Neural progenitor cell (in vitro differentiated cells): ENCODE measurements at regions not wholly inside any gene's neighbourhood (a gene's known extent, or its start where the extent isn't known, plus 50 kb on each side); places are given as distances from the start of the nearest gene placed in this dataset.

Experiments
- DNase-seq: peaks from one replicate; pipeline ENCODE4 v3.0.0-alpha.2; 2016; ENCODE audit warnings: low spot score
- H2AFZ ChIP-seq: fragments of 200-600 bp; sonication (generic); replicated peaks from 2 replicates; pipeline ENCODE4 v1.6.1; 2016; ENCODE audit warnings: antibody characterized with exemption
- H3F3A ChIP-seq: fragments of 200-600 bp; sonication (generic); 2 replicates; pipeline ENCODE4 v1.6.1; 2016; ENCODE audit warnings: antibody characterized with exemption, low read depth
- H3K27ac ChIP-seq: fragments of 200-600 bp; sonication (generic); 2 replicates; pipeline ENCODE4 v1.5.1; 2016; ENCODE audit warnings: mild to moderate bottlenecking
- H3K27me3 ChIP-seq: fragments of 200-600 bp; sonication (generic); 2 replicates; pipeline ENCODE4 v1.6.1; 2016; ENCODE audit warnings: mild to moderate bottlenecking, moderate library complexity
- H3K36me3 ChIP-seq: fragments of 200-600 bp; sonication (generic); 2 replicates; pipeline ENCODE4 v1.5.1; 2016
- H3K4me1 ChIP-seq: fragments of 200-600 bp; sonication (generic); 2 replicates; pipeline ENCODE4 v1.6.1; 2016; ENCODE audit warnings: mixed run types
- H3K4me2 ChIP-seq: fragments of 200-600 bp; sonication (generic); 2 replicates; pipeline ENCODE4 v1.6.1; 2016
- H3K4me3 ChIP-seq: fragments of 200-600 bp; sonication (generic); 2 replicates; pipeline ENCODE4 v1.5.1; 2016
- H3K79me2 ChIP-seq: fragments of 200-600 bp; sonication (generic); 2 replicates; pipeline ENCODE4 v1.6.1; 2016; ENCODE audit warnings: low read depth
- H3K9ac ChIP-seq: fragments of 200-600 bp; sonication (generic); 2 replicates; pipeline ENCODE4 v1.6.1; 2016
- H3K9me3 ChIP-seq: fragments of 200-600 bp; sonication (generic); 2 replicates; pipeline ENCODE4 v1.5.1; 2016; ENCODE audit warnings: low read depth
- H4K20me1 ChIP-seq: fragments of 200-600 bp; sonication (generic); 2 replicates; pipeline ENCODE4 v1.6.1; 2016; ENCODE audit warnings: low read depth
- H3K27ac Mint-ChIP-seq: 3 replicates; pipeline ENCODE4 v1.8.0; 2021; ENCODE audit warnings: mixed read lengths
- H3K27me3 Mint-ChIP-seq: 2 replicates; pipeline ENCODE4 v1.8.0; 2022; ENCODE audit warnings: low read depth, mild to moderate bottlenecking, inconsistent platforms, moderate library complexity, mixed read lengths; ENCODE audit not compliant: insufficient read depth
- H3K36me3 Mint-ChIP-seq: 3 replicates; pipeline ENCODE4 v1.8.0; 2021; ENCODE audit warnings: mixed read lengths
- H3K4me1 Mint-ChIP-seq: 3 replicates; pipeline ENCODE4 v1.8.0; 2021; ENCODE audit warnings: mixed read lengths
- H3K4me3 Mint-ChIP-seq: 3 replicates; pipeline ENCODE4 v1.8.0; 2021; ENCODE audit warnings: mild to moderate bottlenecking, moderate library complexity, mixed read lengths
- H3K9me3 Mint-ChIP-seq: 3 replicates; pipeline ENCODE4 v1.8.0; 2020; ENCODE audit warnings: mixed read lengths
- EZH2 ChIP-seq: fragments of 200-600 bp; sonication (generic); IDR thresholded peaks from 2 replicates; pipeline ENCODE4 v1.6.1; 2017; ENCODE audit warnings: antibody characterized with exemption, mild to moderate bottlenecking, moderate library complexity
- EZH2phosphoT487 ChIP-seq: fragments of 200-600 bp; sonication (generic); IDR thresholded peaks from 2 replicates; pipeline ENCODE4 v1.6.1; 2017; ENCODE audit warnings: antibody characterized with exemption
- TF ChIP-seq, protein P1 (sequence below): fragments of 200-600 bp; sonication (generic); IDR thresholded peaks from 2 replicates; pipeline ENCODE4 v1.5.1; 2017; ENCODE audit warnings: antibody characterized with exemption, mild to moderate bottlenecking

DNA sequence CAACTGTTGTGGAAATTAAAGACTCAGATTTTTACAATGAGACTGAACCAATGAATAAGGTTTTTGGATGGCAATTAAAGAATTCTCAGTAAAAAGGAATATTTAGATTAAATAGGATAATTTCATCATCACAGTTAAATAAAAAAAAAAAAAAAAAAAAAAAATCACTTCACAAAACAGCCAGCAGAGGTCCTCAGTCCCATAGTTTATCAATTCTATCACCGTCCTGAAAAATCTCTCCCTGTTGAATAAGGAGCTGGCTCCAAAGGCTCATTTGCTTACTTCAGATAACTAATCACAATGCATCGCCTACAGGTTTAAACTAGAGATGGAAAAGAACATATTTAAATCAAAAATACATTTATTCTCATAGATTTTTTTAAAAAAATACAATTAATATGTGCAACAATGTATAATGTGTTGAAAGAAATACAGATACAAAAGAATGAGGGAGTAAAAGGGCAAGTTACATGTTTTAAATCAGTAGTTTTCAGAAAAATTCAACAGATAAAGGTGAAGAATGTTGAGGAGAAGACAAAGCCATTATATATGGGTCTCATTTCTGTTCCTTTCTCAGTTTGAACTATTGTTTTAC lies 175.8 kb upstream of the CHD1 start:
- no peaks in the 10 kb centered on the region for H3K27me3 ChIP-seq
- Mint-ChIP-seq H3K9me3 (no peaks in the 10 kb centered on the region), H3K4me1 (peaks cover 2% of the 10 kb centered on the region), H3K36me3 (no peaks in the 10 kb centered on the region), H3K27me3 (no peaks in the 10 kb centered on the region), H3K27ac (no peak overlapping the region), H3K4me3 (no peak overlapping the region)
- H3K9ac ChIP-seq = no peak overlapping the region
- H3K9me3 ChIP-seq = no peaks in the 10 kb centered on the region
- H3K4me3 ChIP-seq = no peak overlapping the region
- TF ChIP-seq, protein P1, sequence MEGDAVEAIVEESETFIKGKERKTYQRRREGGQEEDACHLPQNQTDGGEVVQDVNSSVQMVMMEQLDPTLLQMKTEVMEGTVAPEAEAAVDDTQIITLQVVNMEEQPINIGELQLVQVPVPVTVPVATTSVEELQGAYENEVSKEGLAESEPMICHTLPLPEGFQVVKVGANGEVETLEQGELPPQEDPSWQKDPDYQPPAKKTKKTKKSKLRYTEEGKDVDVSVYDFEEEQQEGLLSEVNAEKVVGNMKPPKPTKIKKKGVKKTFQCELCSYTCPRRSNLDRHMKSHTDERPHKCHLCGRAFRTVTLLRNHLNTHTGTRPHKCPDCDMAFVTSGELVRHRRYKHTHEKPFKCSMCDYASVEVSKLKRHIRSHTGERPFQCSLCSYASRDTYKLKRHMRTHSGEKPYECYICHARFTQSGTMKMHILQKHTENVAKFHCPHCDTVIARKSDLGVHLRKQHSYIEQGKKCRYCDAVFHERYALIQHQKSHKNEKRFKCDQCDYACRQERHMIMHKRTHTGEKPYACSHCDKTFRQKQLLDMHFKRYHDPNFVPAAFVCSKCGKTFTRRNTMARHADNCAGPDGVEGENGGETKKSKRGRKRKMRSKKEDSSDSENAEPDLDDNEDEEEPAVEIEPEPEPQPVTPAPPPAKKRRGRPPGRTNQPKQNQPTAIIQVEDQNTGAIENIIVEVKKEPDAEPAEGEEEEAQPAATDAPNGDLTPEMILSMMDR = peak; percentile 73
- no peak for TF ChIP-seq EZH2
- no peak for TF ChIP-seq EZH2phosphoT487
- no peaks in the 10 kb centered on the region for H3K79me2 ChIP-seq
- peaks cover 14% of the 10 kb centered on the region for H3K4me1 ChIP-seq
- H2AFZ ChIP-seq = no peak overlapping the region
- peak; percentile 70 for DNase-seq
- H3K27ac ChIP-seq = no peak overlapping the region
- no peak overlapping the region for H3K4me2 ChIP-seq
- peaks cover under 1% of the 10 kb centered on the region for H3F3A ChIP-seq
- H4K20me1 ChIP-seq = no peaks in the 10 kb centered on the region
- no peaks in the 10 kb centered on the region for H3K36me3 ChIP-seq

DNA sequence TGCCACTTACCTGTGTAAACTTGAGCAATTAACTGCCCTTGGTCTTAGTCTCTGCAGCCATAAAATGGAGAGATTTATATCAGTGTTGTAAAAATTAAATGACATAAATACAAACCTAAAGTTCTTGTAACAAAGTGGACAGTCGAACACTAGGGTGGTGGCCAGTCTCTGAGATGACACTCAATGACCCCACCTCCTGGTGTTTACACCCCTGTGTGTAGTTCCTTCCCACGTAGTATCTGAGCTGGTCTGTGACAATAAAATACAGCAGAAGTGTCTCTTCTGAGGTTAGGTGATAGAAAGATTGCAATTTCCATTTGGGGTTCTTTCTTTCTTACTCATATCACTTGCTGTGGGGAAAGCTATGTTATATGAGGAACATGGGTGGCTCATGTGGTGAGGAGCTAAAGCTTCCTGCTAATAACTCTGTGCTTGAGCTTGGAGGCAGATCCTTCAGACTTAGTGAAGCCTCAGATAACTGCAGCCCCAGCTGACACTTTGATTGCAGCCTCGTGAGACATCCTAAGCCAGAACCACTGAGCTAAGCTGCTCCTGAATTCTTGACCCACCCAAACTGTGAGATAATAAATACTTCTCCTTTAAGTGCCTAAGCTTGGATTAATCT lies 173.4 kb upstream of the CHD1 start:
- Histone ChIP-seq H3K9me3 (no peaks in the 10 kb centered on the region), H3K79me2 (no peaks in the 10 kb centered on the region), H3K4me3 (no peak overlapping the region), H4K20me1 (no peaks in the 10 kb centered on the region), H3K27me3 (no peaks in the 10 kb centered on the region), H3K4me2 (no peak overlapping the region), H3K9ac (no peak overlapping the region), H3K36me3 (no peaks in the 10 kb centered on the region), H3K4me1 (peaks cover 20% of the 10 kb centered on the region), H3K27ac (no peak overlapping the region), H2AFZ (no peak overlapping the region), H3F3A (peaks cover 9% of the 10 kb centered on the region)
- H3K27me3 Mint-ChIP-seq = no peaks in the 10 kb centered on the region
- H3K27ac Mint-ChIP-seq = no peak overlapping the region
- H3K9me3 Mint-ChIP-seq = no peaks in the 10 kb centered on the region
- H3K36me3 Mint-ChIP-seq = no peaks in the 10 kb centered on the region
- no peak for DNase-seq
- no peak overlapping the region for H3K4me3 Mint-ChIP-seq
- TF ChIP-seq, protein P1 = no peak
- TF ChIP-seq EZH2 (no peak), EZH2phosphoT487 (no peak)
- H3K4me1 Mint-ChIP-seq = peaks cover 6% of the 10 kb centered on the region

DNA sequence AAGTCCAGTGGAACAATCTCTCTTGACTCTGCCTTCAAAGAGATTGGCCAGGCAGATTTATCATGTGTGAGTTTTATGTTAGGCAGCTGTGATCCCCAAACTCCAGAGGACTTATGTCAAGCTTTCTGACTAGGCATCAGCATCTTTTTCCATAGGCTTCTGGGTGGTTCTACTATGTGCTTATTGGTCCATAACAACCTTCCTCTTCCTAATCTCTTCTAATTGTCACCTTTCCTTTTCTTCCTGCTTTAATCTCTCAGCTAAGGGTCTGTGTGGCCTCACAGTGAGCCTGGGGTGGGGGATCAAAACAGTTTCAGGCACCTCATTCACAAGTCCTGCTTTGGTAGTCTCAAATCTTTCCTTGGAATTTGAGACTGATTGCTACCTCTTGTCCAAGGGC lies 170.9 kb upstream of the CHD1 start:
- H3K27me3 Mint-ChIP-seq = no peaks in the 10 kb centered on the region

More for the DNA sequence above, 170.9 kb upstream of the CHD1 start:
- Histone ChIP-seq H3K79me2 (no peaks in the 10 kb centered on the region), H3K4me1 (peaks cover 16% of the 10 kb centered on the region), H3K4me3 (no peak overlapping the region), H3K4me2 (peak overlapping the region; percentile 8), H3K27me3 (no peaks in the 10 kb centered on the region), H3F3A (peaks cover 9% of the 10 kb centered on the region), H3K9ac (no peak overlapping the region), H3K27ac (no peak overlapping the region), H2AFZ (no peak overlapping the region), H4K20me1 (no peaks in the 10 kb centered on the region), H3K9me3 (no peaks in the 10 kb centered on the region), H3K36me3 (no peaks in the 10 kb centered on the region)
- peaks cover 6% of the 10 kb centered on the region for H3K4me1 Mint-ChIP-seq
- no peak overlapping the region for H3K4me3 Mint-ChIP-seq
- no peak overlapping the region for H3K27ac Mint-ChIP-seq
- peak; percentile 35 for DNase-seq
- TF ChIP-seq EZH2 (no peak), EZH2phosphoT487 (peak; percentile 34)
- TF ChIP-seq, protein P1 = no peak
- no peaks in the 10 kb centered on the region for H3K36me3 Mint-ChIP-seq
- no peaks in the 10 kb centered on the region for H3K9me3 Mint-ChIP-seq
